Gastrocnemius medialis (tissue), 4 donors: ENCODE measurements at regions not wholly inside any gene's neighbourhood (a gene's known extent, or its start where the extent isn't known, plus 50 kb on each side); places are given as distances from the start of the nearest gene placed in this dataset.

ENCODE experiments used
- CTCF ChIP-seq, 5 experiments: fragments of 450-650 bp in 3 of 5; fragments of 200-600 bp in 2 of 5; sonication (generic) in 2 of 5; IDR thresholded peaks in 4 of 5; conservative IDR thresholded peaks in 1 of 5; 1 replicate in 4 of 5; 2 replicates in 1 of 5; pipeline ENCODE4 v1.5.1; 2016 to 2019; ENCODE audit warnings: antibody characterized with exemption in 5 of 5, mild to moderate bottlenecking in 3 of 5, moderate library complexity in 3 of 5
- POLR2A ChIP-seq, 2 donors: fragments of 450-650 bp; IDR thresholded peaks; one replicate each; pipeline ENCODE4 v1.6.1; 2017; ENCODE audit warnings: antibody characterized with exemption in 2 of 2, mild to moderate bottlenecking in 2 of 2, moderate library complexity in 2 of 2

DNA sequence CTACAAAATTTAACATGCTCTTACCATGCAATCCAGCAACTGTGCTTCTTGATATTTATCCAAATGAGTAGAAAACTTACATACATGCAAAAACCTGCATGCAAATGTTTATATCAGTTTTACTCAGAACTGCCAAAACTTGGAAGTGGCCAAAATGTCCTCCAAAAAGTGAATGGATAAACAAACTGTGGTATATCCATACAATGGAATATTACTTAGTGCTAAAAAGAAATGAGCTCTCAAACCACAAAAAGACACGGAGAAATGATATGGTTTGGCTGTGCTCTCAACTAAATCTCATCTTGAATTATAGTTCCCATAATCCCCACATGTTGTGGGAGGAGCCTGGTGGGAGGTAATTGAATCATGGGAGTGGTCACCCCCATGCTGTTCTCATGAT lies 267.2 kb downstream of the ZEB2 start:
- TF ChIP-seq CTCF (IDR thresholded peaks at IDR 0.05 in 4 of 5, conservative IDR thresholded peaks at IDR 0.05 in 1 of 5) (no peak), POLR2A (IDR thresholded peaks at IDR 0.05) (no peak)
